ENCODE measurements at regions not wholly inside any gene's neighbourhood (a gene's known extent, or its start where the extent isn't known, plus 50 kb on each side); places are given as distances from the start of the nearest gene placed in this dataset.
A peak's percentile ranks its signal among the peaks of the same experiment; 100 is the strongest.
"Not testable (repeated sequence)": the region's sequence is repeated elsewhere in the genome, so short reads cannot be mapped to it uniquely, and the experiment has no call there.

- not testable (repeated sequence) for DNase-seq (ENCODE audit: low read depth)
Observed at GRCh38 chr15:77861997-77862635, 215.4 kb downstream of the TBC1D2B start.

DNA sequence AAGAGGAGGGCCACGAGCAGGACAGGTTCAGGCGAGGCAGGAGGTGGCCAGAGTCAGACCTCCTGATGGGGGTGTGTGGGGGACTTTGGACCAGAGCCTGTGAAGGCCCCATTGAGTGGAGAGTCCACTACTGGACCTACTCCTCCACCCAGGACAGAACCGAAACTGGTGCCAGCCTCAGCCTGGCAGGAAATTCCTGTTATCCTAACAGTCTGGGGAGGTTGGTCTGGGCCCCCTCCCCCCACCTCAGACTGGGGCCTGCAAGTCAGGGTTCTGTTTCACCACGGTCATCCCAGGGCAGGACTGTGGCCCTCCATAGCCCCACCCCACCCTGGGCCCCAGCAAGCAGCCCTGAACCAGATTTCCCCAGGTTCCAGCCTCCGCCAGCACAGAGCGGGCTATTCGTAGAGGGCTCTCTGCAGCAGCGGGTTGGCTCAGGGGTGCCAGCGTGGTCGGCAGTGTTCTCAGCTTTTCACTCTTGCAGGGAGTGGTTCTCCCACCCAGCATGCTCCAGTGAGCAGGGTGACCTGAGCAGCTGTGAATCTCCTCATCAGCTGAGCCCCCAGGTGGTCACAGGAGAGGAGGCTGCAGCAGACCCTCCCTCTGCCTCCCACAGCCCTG lies 217.3 kb downstream of the TBC1D2B start:
- no peak for DNase-seq (ENCODE audit: low read depth)

- no peak for DNase-seq (ENCODE audit: low read depth)
Observed at GRCh38 chr15:77859491-77860060, 217.9 kb downstream of the TBC1D2B start.

- DNase-seq (ENCODE audit: low read depth): no peak
Observed at GRCh38 chr15:77858792-77859490, 218.6 kb downstream of the TBC1D2B start.

DNA sequence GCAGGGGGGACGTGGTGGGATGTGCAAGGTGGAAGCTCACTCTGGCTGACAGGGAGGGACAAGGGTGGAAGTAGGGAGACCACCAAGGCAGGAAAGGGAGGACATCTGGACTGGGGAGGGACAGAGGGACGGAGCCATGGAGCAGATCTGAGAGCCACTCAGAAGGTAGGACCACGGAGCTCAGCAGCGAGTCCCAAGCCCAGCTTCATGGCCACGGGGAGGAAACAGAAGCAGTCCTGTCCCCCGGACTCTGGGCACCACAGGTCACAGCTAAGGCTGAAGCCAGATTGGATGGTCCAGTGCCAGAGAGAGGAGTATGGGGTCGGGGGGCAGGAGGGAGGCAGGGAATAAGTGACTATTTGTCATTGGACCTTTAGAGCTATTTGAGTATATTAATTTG lies 220.1 kb downstream of the TBC1D2B start:
- no peak for DNase-seq (ENCODE audit: low read depth)

GRCh38 chr15:77856705-77857346 lies 220.7 kb downstream of the TBC1D2B start:
- no peak for DNase-seq (ENCODE audit: low read depth)

DNA sequence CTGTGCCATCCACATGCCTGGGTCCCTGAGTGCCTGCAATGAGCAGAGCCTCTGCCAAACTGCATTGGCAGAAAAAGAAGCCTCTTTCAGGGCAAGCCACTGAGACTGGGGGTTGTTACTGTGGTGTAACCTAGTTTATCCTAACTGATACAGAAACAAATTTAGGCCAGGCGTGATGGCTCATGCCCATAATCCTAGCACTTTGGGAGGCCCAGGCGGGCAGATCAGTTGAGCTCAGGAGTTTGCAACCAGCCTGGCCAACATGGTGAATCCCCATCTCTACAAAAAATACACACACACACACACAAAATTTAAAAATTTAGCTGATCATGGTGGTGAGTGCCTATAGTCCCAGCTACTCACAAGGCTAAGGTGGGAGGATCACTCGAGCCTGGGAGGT lies 221.6 kb downstream of the TBC1D2B start:
- DNase-seq (ENCODE audit: low read depth): no peak

DNA sequence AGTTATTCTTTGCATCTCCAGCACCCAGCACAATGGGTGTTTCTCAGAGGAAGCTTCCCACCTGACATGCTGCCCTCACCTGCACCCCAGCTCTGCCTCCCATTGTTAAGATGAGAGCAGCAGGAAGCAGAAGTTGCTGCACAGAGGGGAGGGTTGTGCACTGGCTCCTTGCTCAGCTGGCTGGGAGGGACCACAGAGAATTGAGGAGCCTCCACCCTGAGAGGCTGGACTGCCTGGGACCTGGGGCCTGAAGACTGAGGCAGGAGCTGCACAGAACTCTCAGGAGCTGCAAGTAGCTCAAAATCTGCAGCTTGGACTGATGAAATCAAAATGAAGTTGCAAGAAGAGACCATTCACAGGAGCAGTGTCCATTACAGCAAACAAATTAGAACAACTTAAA lies 222.3 kb upstream of the LINGO1 start:
- no peak for DNase-seq (ENCODE audit: low read depth)

DNA sequence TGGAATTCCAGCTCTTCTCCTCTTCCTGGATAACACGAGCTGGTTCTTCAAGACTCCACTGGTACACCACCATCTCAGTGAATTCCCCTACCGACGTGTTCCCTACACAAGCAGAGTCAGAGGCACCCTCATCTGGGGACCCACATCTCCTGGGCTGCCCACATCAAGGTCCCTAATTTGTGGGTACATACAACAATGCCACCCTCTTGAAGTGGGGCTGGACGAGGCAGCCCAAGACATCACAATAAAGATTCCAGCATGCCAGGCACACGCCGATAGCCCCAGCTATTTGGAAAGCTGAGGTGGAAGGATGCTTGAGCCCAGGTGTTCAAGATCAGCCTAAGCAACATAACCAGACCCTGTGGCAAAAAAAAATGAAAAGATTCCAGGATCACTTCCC lies 221.2 kb upstream of the LINGO1 start:
- no peak for DNase-seq (ENCODE audit: low read depth)

DNA sequence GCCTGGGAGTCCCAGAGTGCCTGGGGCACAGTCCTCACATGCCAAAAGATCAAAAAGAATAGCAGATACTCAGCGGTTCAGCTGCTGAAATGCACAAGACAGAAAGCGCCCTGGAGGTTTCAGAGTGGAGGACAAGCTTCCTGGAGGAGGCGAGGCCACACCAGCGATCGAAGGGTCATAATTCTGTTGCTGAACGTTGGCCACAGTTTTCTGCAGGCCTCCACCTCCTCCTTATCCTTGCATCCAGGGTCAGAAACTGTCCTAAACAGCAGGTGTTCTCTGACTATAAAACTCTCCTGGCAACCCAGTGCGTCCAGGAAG lies 220.3 kb upstream of the LINGO1 start:
- no peak for DNase-seq (ENCODE audit: low read depth)

DNA sequence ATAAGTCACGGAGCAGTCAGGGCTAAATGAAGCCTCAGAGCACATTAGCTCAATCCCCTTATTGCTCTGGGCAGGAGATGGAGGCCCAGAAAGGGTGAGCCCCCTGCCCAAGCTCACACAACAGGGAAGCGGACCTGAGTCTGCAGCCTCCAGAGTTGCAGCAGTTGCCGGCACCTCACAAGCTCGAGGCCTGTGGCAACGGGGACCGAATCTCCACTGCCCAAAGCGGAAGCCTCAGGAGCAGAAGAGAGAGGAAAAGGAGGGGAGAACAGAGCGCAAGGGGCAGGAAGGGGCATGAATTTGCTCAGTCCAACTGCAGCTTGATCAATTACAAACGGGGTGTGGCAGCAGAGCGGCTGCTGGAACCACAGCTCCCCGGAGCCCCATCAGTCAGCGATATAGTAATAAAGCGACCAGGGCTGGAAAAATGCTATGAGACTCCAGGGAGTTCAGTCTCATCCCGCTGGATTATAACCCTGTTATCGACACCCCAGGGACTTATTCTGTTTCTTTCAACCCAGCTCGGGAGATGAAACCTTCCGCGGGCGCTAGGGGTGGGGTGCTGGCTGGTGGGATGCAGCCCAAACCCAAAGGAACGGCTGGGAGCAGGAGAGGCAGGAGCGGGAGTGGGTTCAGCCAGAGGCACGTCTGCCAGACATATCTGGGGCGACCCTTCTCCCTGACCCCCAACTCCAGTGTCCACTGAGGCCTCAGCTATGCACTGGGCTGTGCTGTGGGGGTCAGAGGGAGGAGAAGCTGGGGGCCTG lies 219.7 kb upstream of the LINGO1 start:
- no peak for DNase-seq (ENCODE audit: low read depth)

GRCh38 chr15:77851691-77852090 lies 219.0 kb upstream of the LINGO1 start:
- DNase-seq (ENCODE audit: low read depth): no peak

DNA sequence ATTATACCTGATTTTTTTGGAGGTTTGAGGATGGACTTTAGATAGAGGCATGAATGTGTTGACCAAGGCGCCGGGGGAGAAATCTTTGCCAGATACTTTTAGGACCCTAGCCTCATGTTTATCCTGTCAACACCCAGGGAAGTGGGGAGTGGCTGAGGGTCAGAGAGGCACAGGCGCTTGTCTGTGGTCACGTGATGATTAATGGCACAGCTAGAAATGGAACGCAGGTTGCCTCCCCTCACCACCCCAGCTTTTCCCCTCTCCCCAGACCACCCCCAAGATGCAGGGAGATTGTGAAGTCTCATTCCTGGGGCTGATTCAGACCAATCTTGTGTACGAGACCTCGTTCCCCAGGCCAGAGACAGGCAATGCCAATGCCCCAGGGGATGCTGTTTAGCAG lies 218.4 kb upstream of the LINGO1 start:
- DNase-seq (ENCODE audit: low read depth): no peak

DNA sequence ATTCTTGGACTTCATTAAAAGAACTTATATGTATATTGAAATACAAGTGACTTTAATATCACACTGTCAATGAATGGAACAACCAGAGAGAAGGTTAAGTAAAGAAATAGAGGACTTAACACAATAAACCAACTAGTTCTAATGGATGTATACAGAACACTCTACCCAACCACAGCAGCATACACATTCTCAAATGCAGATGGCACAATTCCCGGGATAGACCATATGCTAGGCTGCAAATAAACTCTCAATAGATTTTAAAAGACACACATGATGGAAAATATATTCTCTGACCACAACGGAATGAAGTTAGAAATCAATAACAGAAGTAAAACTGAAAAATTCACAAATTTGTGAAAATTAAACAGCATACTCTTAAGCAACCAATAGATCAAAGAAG lies 214.3 kb upstream of the LINGO1 start:
- DNase-seq (ENCODE audit: low read depth): no peak

DNA sequence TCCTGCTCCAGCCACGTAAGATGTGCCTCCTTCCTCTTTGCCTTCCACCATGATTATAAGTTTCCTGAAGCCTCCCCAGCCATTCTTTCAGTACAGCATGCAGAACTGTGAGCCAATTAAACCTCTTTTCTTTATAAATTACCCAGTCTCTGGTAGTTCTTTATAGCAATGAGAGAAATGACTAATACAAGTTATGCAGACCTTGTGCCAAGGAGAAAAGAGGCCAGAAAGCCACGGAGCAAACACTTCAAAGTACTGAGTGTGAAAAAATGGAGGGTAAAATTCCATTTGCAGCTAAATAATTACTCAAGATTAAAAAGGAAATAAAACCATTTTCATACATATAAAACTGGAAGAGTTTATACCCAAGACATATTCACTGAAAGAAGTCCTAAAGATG lies 213.6 kb upstream of the LINGO1 start:
- no peak for DNase-seq (ENCODE audit: low read depth)

DNA sequence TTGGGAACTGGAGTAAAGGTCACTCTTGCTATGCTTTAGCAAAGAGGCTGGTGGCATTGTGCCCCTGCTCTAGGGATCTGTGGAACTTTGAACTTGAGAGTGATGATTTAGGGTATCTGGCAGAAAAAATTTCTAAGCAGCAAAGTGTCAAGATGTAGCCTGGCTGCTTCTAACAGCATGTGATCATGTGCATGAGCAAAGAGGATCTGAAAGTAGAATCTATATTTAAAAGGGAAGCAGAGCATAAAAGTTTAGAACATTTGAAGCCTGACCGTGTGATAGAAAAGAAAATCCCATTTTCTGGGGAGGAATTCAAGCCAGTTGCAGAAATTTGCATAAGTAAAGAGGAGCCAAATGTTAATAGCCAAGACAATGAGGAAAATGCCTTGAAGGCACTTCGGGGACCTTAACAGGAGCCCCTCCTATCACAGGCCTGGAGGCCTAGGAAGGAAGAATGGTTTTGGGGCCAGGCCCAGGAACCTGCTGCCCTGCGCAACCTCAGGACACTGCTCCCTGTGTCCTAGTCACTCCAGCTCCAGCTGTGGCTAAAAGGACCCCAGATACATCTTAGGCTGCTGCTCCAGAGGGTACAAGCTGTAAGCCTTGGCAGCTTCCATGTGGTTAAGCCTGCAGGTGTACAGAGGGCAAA lies 212.2 kb upstream of the LINGO1 start:
- DNase-seq (ENCODE audit: low read depth): no peak

DNA sequence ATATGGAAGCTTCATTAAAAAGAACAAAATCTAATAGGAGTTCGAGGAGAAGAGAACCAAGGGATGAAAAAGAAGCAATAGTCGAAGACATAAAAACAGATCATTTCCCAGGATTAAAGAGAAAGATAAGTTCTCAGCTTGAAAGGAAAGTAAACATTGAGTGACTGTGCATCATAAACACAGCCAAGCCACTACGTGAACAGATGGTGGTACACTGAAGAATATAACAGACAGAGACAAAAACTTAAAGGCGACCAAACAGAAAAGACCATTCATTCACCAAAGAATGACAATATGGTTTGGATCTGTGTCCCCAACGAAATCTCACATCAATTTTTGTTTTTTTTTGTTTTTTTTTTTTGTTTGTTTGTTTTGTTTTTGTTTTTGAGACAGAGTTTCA lies 210.8 kb upstream of the LINGO1 start:
- no peak for DNase-seq (ENCODE audit: low read depth)

- DNase-seq (ENCODE audit: low read depth): peak; percentile 14
Observed at GRCh38 chr15:77840991-77841775, 208.5 kb upstream of the LINGO1 start.

DNA sequence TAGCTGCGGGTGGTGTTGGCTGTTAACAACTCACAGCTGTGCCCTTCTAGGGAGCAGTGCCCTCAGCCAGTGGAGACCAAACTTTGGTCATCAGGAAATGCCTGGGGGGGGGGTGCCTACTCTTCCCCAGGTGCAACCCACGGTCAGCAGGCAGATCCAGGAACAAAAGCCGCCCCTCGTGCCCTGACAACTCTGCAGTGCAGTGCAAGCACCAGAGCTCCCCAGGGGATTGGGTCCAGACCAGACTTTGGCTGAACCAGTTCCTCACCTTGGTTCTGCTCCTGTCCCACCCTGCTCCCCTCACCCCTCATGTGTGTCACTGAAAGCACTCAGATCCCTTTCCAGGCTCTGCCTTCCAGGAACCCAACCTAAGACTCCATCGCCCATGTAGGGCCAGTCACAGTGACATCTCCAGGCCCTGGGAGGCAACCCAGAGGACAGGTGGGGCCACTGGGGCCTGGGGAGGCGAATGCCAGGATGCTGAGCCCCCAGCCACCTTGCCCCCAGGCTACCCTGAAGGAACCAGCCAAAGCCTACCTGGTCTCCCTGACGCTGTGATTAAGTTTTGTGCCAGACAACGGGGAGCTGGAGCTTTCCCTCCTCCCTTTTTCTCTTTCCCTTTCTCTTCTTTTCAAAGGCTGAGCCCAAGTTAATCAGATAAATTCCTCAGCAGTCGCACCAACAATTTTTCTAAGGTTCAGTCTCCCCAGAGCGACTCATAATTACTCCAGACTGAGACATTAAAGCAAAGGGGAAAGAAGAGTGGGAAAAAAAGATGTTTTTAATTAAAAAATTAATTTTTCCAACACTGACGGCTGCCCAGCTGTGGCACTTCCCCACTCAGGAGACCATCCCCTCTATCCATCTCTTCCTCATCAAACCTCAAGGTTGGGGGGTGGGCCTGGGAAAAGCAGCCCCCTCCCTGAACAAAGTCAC lies 207.5 kb upstream of the LINGO1 start:
- DNase-seq (ENCODE audit: low read depth): no peak

- DNase-seq (ENCODE audit: low read depth): no peak
Observed at GRCh38 chr15:77839456-77839855, 206.7 kb upstream of the LINGO1 start.
